Activated CD4-positive, alpha-beta T cell treated with anti-CD3 and anti-CD28 coated beads for 36 hours (primary cell): ENCODE measurements at regions not wholly inside any gene's neighbourhood (a gene's known extent, or its start where the extent isn't known, plus 50 kb on each side); places are given as distances from the start of the nearest gene placed in this dataset.
A peak's percentile ranks its signal among the peaks of the same experiment; 100 is the strongest.

Experiments
- ATAC-seq: fragments of 200-7000 bp; cut with Tn5 transposase; one replicate; pipeline ENCODE4 v1.10.0; 2021; ENCODE audit warnings: mild to moderate bottlenecking, moderate library complexity
- CTCF ChIA-PET: fragments of 350-600 bp; sonication (Branson Sonifier 250); formaldehyde crosslinking; loops from one replicate; lab custom pipeline; 2021; ENCODE audit warnings: antibody characterized with exemption; lab: Charles Lee
- POLR2A ChIA-PET: fragments of 350-600 bp; sonication (Branson Sonifier 250); formaldehyde crosslinking; loops from one replicate; lab custom pipeline; 2021; ENCODE audit warnings: antibody characterized with exemption, inconsistent platforms; lab: Charles Lee
- DNase-seq: peaks from one replicate; pipeline ENCODE4 v3.0.0-alpha.2; 2020
- H3K27ac Mint-ChIP-seq: one replicate; pipeline ENCODE4 v1.8.0; 2021; ENCODE audit warnings: mixed read lengths
- H3K27me3 Mint-ChIP-seq: one replicate; pipeline ENCODE4 v1.8.0; 2021; ENCODE audit warnings: mixed read lengths
- H3K36me3 Mint-ChIP-seq: one replicate; pipeline ENCODE4 v1.8.0; 2021; ENCODE audit warnings: low read depth, mixed read lengths
- H3K4me1 Mint-ChIP-seq: one replicate; pipeline ENCODE4 v1.8.0; 2021; ENCODE audit warnings: mixed read lengths
- H3K4me3 Mint-ChIP-seq: one replicate; pipeline ENCODE4 v1.8.0; 2021; ENCODE audit warnings: mild to moderate bottlenecking, moderate library complexity, mixed read lengths
- H3K9me3 Mint-ChIP-seq: one replicate; pipeline ENCODE4 v1.8.0; 2021; ENCODE audit warnings: low read depth, mixed read lengths
- intact Hi-C, 2 experiments: fragments of 100-400 bp; cut with DNase I in 1 of 2; cut with micrococcal nuclease in 1 of 2; formaldehyde crosslinking; loops; one replicate each; pipeline versions ENCODE4 v1.14.2 to v1.15.1; 2022 to 2024; cut with DNase I, micrococcal nuclease

GRCh38 chr7:41603985-41604384 is 98.9 kb downstream of the INHBA start:
- H3K27ac Mint-ChIP-seq = no peak overlapping the region
- H3K9me3 Mint-ChIP-seq = no peaks in the 10 kb centered on the region
- CTCF ChIA-PET = interaction anchor here (0.7 kb wide), 1 partner anchor 63 kb away, joined by 3 read pairs; no protein-coding TSS in a partner anchor
- intact Hi-C loops = no loop called here
- no peaks in the 10 kb centered on the region for H3K36me3 Mint-ChIP-seq
- POLR2A ChIA-PET = no interaction called here
- no peak overlapping the region for H3K4me3 Mint-ChIP-seq
- no peak for DNase-seq
- no peak for ATAC-seq
- no peaks in the 10 kb centered on the region for H3K27me3 Mint-ChIP-seq
- no peaks in the 10 kb centered on the region for H3K4me1 Mint-ChIP-seq

- peaks cover 23% of the 10 kb centered on the region for H3K9me3 Mint-ChIP-seq
- H3K4me1 Mint-ChIP-seq = no peaks in the 10 kb centered on the region
- ChIA-PET POLR2A (no interaction called here), CTCF (no interaction called here)
- intact Hi-C loops = no loop called here
- H3K4me3 Mint-ChIP-seq = no peak overlapping the region
- no peak overlapping the region for H3K27ac Mint-ChIP-seq
- DNase-seq = peak; percentile 5
- ATAC-seq = no peak
- H3K36me3 Mint-ChIP-seq = no peaks in the 10 kb centered on the region
- no peaks in the 10 kb centered on the region for H3K27me3 Mint-ChIP-seq
Observed at GRCh38 chr7:41599760-41600159, 103.1 kb downstream of the INHBA start.

- no peak overlapping the region for H3K4me3 Mint-ChIP-seq
- DNase-seq = no peak
- H3K36me3 Mint-ChIP-seq = no peaks in the 10 kb centered on the region
- ATAC-seq = no peak
- H3K9me3 Mint-ChIP-seq = peaks cover 16% of the 10 kb centered on the region
- intact Hi-C loops = no loop called here
- CTCF ChIA-PET = no interaction called here
- H3K27me3 Mint-ChIP-seq = no peaks in the 10 kb centered on the region
- POLR2A ChIA-PET = no interaction called here
- no peak overlapping the region for H3K27ac Mint-ChIP-seq
- no peaks in the 10 kb centered on the region for H3K4me1 Mint-ChIP-seq
Observed at GRCh38 chr7:41592794-41593193, 110.1 kb downstream of the INHBA start.

- CTCF ChIA-PET = no interaction called here
- Mint-ChIP-seq H3K27me3 (no peaks in the 10 kb centered on the region), H3K4me3 (no peak overlapping the region), H3K9me3 (peaks cover 16% of the 10 kb centered on the region), H3K4me1 (no peaks in the 10 kb centered on the region), H3K36me3 (no peaks in the 10 kb centered on the region), H3K27ac (no peak overlapping the region)
- no peak for ATAC-seq
- POLR2A ChIA-PET = no interaction called here
- intact Hi-C loops = no loop called here
- DNase-seq = no peak
Observed at GRCh38 chr7:41592236-41592635, 110.7 kb downstream of the INHBA start.

- Mint-ChIP-seq H3K4me1 (no peaks in the 10 kb centered on the region), H3K9me3 (peaks cover 8% of the 10 kb centered on the region), H3K27me3 (no peaks in the 10 kb centered on the region), H3K4me3 (no peak overlapping the region), H3K36me3 (no peaks in the 10 kb centered on the region), H3K27ac (no peak overlapping the region)
- intact Hi-C loops = no loop called here
- ChIA-PET POLR2A (no interaction called here), CTCF (no interaction called here)
- ATAC-seq = no peak
- no peak for DNase-seq
Observed at GRCh38 chr7:41590986-41591385, 111.9 kb downstream of the INHBA start.

- H3K4me3 Mint-ChIP-seq = no peak overlapping the region
Observed at GRCh38 chr7:41588341-41588740, 114.5 kb downstream of the INHBA start.

GRCh38 chr7:41586931-41587640 is 115.8 kb downstream of the INHBA start:
- ChIA-PET CTCF (no interaction called here), POLR2A (no interaction called here)
- no peaks in the 10 kb centered on the region for H3K36me3 Mint-ChIP-seq
- DNase-seq = no peak
- peaks cover under 1% of the 10 kb centered on the region for H3K9me3 Mint-ChIP-seq
- intact Hi-C loops = no loop called here
- H3K4me3 Mint-ChIP-seq = no peak overlapping the region
- H3K4me1 Mint-ChIP-seq = no peaks in the 10 kb centered on the region
- no peak for ATAC-seq
- H3K27me3 Mint-ChIP-seq = no peaks in the 10 kb centered on the region
- no peak overlapping the region for H3K27ac Mint-ChIP-seq

More at GRCh38 chr7:41588341-41588740, 114.5 kb downstream of the INHBA start:
- DNase-seq (no peak), ATAC-seq (no peak)
- intact Hi-C loops = no loop called here
- Mint-ChIP-seq H3K27ac (no peak overlapping the region), H3K36me3 (no peaks in the 10 kb centered on the region), H3K9me3 (no peaks in the 10 kb centered on the region), H3K27me3 (no peaks in the 10 kb centered on the region), H3K4me1 (no peaks in the 10 kb centered on the region)
- ChIA-PET POLR2A (no interaction called here), CTCF (interaction anchor here (0.5 kb wide), 1 partner anchor 1081 kb away, joined by 4 read pairs; no protein-coding TSS in a partner anchor)

GRCh38 chr7:41584746-41585145 is 118.1 kb downstream of the INHBA start:
- Mint-ChIP-seq H3K4me1 (no peaks in the 10 kb centered on the region), H3K4me3 (no peak overlapping the region), H3K27me3 (no peaks in the 10 kb centered on the region), H3K9me3 (peaks cover 4% of the 10 kb centered on the region), H3K36me3 (no peaks in the 10 kb centered on the region), H3K27ac (no peak overlapping the region)
- intact Hi-C loops = no loop called here
- ChIA-PET CTCF (interaction anchor here (0.8 kb wide), 1 partner anchor 18 kb away, joined by 3 read pairs; no protein-coding TSS in a partner anchor), POLR2A (no interaction called here)
- no peak for DNase-seq
- ATAC-seq = no peak

- POLR2A ChIA-PET = no interaction called here
- Mint-ChIP-seq H3K4me1 (no peaks in the 10 kb centered on the region), H3K36me3 (no peaks in the 10 kb centered on the region), H3K27ac (no peak overlapping the region), H3K27me3 (no peaks in the 10 kb centered on the region), H3K9me3 (peaks cover 8% of the 10 kb centered on the region), H3K4me3 (no peak overlapping the region)
- DNase-seq (no peak), ATAC-seq (no peak)
- CTCF ChIA-PET = no interaction called here
- intact Hi-C loops = no loop called here
Observed at GRCh38 chr7:41582116-41582515, 120.8 kb downstream of the INHBA start.

- Mint-ChIP-seq H3K36me3 (no peaks in the 10 kb centered on the region), H3K27me3 (no peaks in the 10 kb centered on the region), H3K4me3 (no peak overlapping the region), H3K4me1 (no peaks in the 10 kb centered on the region), H3K9me3 (peaks cover 8% of the 10 kb centered on the region), H3K27ac (no peak overlapping the region)
- ChIA-PET CTCF (no interaction called here), POLR2A (no interaction called here)
- intact Hi-C loops = no loop called here
- DNase-seq (no peak), ATAC-seq (no peak)
Observed at GRCh38 chr7:41581041-41581440, 121.8 kb downstream of the INHBA start.

- no peak overlapping the region for H3K27ac Mint-ChIP-seq
- intact Hi-C loops = no loop called here
- CTCF ChIA-PET = no interaction called here
- no peak overlapping the region for H3K4me3 Mint-ChIP-seq
- ATAC-seq = no peak
- POLR2A ChIA-PET = no interaction called here
- no peaks in the 10 kb centered on the region for H3K27me3 Mint-ChIP-seq
- no peaks in the 10 kb centered on the region for H3K4me1 Mint-ChIP-seq
- H3K36me3 Mint-ChIP-seq = no peaks in the 10 kb centered on the region
- no peak for DNase-seq
- H3K9me3 Mint-ChIP-seq = peaks cover 8% of the 10 kb centered on the region
Observed at GRCh38 chr7:41579961-41580935, 122.6 kb downstream of the INHBA start.
